ENCODE measurements at regions not wholly inside any gene's neighbourhood (a gene's known extent, or its start where the extent isn't known, plus 50 kb on each side); places are given as distances from the start of the nearest gene placed in this dataset.
"Not testable (repeated sequence)": the region's sequence is repeated elsewhere in the genome, so short reads cannot be mapped to it uniquely, and the experiment has no call there.

DNA sequence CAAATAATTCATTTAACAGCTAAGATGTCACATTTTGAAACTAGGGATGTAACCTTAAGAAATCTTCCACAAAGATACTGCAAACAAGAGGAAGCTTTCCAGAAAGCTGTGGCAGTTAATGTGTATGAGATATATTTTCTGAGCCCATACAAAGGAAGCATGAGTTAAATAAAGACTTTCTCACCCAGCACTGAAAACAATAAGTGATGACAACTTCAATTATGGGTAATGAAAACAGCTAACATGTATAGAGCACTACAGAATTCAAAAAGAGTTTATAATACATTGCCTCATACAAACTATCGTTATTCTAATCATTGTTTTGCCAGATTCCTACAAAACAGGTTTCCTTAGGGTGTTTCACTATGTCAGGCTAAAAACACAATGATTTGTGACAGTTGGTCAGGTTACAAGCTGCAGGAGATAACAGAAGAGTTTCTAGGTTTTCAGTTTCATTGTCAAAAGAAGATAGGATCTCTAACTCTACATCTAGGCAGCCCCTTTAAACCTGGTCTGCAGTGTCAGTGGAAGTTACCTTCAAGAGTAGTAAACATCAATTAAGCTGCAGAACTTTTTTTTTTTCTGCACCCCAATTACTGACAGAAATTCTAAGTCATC, 618.1 kb upstream of the ADGRL3 start:
- intact Hi-C loops (cut with DNase I) = no loop called here
- no peak for ATAC-seq
- DNase-seq (ENCODE audit: missing footprints) = no peak

DNA sequence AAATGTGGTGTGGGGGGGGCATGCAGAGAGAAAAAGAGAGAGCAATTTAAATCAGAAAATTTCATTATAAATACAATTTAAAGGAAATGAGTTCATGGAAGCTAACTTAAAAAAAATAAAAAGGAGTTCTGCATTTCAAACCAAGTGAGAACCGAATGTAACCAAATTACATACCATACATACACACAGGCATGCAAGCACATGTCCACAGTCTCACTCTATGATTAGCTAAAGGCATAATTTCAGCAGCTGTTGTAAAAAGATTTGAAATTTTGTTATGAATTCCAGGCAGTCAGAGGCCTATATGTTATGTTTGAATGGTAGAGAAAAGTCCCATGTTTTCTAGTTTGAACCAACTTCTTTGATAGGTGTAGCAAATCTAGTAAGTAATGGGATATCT, 611.6 kb upstream of the ADGRL3 start:
- DNase-seq (ENCODE audit: missing footprints) (no peak), ATAC-seq (no peak)
- intact Hi-C loops (cut with DNase I) = no loop called here

DNA sequence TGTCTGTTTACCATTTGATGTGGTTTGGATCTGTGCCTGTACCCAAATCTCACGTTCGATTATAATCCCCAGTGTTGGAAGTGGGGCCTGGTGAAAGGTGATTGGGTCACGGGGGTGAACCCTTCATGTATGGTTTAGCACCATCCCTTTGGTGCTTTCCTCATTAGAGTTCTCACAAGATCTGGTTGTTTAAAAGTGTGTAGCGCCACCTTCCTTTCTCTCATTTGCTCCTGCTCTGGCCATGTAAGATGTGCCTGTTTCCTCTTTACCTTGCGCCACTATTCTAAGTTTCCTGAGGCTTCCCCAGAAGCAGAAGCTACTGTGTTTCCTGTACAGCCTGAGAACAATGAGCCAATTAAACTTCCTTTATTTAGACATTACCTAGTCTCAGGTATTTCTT, 610.7 kb upstream of the ADGRL3 start:
- ATAC-seq (no peak), DNase-seq (ENCODE audit: missing footprints) (no peak)
- intact Hi-C loops (cut with DNase I) = no loop called here

DNA sequence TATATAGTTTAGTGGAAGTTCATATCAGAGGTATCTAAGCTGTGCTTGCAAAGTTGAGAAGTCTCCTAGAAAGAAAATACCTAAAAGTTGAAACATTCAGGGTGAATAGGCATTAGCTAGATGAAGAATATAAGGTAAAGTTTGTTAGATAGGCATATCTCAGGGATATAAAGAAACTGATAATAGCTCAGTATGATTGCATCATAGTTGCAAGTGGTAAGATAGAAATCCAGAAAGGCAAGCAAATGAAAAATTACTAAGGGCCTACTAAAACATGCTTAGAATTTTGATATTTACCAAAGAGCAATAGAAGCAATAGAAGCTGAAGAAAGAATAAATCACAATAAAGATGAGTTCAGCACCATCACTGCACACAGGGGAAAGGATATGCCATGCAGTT, 610.0 kb upstream of the ADGRL3 start:
- ATAC-seq (no peak), DNase-seq (ENCODE audit: missing footprints) (no peak)
- intact Hi-C loops (cut with DNase I) = no loop called here

DNA sequence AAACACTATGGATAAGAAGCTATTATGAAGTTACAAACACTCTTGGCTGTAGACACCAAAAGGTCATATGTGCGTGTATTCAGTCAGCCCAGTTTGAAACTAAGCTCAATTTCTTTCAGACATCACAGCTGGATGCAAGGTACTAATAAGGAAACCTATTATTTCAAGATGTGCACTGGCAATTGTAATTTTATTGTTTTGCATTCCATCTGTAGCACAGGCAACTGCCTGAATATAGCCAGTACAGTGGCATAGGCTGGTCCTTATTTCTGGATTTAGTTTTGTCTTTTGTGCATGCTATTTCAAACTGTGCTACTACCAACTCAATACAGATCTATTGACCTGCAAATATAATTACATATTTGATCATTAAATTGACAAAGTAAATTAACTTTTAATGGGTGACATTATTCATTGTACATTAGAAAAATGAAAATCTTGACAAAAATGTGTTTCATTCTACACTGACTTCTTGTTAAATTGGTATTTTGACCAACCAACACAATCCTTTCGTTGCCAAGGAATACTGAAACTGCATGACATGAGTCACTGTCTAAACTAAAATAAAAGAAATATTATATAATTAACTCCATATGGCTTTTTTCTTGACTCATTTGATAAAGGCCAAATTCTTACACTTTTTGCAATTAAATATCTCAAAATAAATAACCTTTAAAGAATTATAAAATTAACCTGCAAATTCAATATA, 594.3 kb upstream of the ADGRL3 start:
- intact Hi-C loops (cut with DNase I) = no loop called here
- no peak for ATAC-seq
- DNase-seq (ENCODE audit: missing footprints) = no peak

DNA sequence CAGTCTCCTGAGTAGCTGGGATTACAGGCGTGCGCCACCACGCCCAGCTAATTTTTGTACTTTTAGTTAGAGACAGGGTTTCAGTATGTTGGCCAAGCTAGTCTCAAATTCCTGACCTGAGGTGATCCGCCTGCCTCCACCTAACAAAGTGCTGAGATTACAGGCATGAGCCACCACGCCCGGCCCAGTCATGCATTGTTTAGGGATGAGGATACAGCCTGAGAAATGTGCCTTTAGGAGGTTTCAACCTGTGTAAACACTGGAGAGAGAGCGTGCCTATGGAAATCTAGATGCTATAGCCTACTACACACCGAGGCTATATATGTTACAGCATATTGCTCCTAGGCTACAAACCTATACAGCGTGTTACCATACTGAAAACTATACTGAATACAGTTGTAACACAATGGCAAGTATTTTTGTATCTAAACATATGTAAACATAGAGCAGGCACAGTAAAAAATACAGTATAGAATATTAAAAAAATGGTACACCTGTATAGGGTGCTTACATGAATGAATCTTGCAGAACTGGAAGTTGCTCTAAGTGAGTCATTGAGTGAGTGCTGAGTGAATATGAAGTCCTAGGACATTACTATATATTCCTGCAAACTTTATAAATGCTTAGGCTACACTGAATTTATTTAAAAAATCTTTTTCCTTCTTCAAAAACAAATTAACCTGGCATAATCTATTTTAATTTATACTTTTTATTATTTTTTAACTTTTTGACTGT, 588.2 kb upstream of the ADGRL3 start:
- no peak for DNase-seq (ENCODE audit: missing footprints)
- intact Hi-C loops (cut with DNase I) = no loop called here
- ATAC-seq = no peak

DNA sequence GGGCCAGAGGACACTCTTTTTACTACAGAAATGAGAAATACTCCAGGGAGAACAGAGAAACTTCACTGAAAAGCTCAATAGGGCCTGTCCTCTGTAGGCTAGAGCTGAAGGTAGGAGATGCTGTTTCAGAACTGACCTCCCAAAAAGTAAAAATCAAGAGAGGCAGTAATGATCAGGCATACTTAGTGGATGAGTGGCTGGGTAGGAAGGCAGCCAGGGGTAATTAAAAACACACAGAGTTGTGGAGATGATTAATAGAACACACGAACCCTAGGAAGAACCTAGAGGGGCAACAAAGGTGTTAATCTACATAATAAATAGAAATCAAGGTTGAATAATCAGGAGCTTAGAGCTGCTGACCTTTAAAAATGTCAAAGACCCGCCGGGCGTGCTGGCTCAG, 582.4 kb upstream of the ADGRL3 start:
- DNase-seq (ENCODE audit: missing footprints) (no peak), ATAC-seq (no peak)
- intact Hi-C loops (cut with DNase I) = no loop called here

DNA sequence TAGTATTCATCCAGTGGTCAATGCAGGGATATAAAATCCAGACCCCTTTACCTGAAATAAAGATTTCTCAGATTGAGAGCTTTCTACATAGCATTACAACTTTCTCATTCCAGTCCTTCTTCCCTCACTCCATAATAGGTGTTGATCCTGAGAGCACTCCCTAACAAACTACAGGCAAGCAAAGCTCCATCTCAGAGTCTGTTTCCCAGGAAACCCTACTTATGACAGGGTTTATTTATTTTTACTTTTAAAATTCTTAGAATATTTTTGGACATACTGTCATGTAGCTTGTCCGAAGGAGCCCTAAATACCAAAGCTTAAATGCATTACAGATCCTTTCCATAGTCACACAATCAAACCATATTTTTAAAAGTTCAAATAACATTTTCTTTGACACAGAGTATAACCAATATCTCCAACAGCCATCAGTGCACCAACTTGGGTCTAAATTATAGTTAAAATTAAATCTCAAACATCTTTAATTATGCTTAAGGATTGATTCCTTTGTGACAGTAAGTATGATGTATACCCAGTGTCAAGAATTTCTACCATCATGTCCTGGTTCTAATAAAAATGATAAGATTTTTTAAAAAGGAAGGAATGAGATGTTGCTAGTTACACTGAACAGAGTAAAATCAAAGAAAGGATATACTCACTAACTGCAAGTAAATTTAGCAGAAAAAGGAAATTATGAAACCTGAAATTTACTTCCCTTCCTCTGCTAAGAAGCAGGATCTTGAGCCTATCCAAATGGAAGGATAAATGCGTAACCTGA, 580.4 kb upstream of the ADGRL3 start:
- DNase-seq (ENCODE audit: missing footprints) (no peak), ATAC-seq (no peak)
- intact Hi-C loops (cut with DNase I) = no loop called here

DNA sequence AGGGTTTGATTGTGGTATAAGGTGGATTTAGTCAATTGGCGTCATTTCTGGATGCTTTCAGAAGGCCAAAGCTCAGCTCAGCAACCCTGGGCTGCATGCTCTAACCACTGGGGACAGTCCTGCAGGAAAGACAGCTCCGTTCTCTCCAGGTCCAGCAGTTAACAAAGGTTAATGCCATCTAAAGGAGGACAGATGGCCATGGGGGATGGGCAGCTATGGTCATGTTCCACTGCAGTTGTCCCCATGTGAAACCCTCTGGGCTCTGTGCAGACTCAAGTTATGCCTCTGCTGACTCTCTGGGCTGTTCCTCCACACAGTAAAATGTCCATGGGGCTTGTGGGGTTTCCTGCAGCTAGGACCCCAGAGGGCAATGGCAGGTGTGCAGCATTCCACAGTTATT, 562.1 kb upstream of the ADGRL3 start:
- DNase-seq (ENCODE audit: missing footprints) (no peak), ATAC-seq (no peak)
- intact Hi-C loops (cut with DNase I) = no loop called here

DNA sequence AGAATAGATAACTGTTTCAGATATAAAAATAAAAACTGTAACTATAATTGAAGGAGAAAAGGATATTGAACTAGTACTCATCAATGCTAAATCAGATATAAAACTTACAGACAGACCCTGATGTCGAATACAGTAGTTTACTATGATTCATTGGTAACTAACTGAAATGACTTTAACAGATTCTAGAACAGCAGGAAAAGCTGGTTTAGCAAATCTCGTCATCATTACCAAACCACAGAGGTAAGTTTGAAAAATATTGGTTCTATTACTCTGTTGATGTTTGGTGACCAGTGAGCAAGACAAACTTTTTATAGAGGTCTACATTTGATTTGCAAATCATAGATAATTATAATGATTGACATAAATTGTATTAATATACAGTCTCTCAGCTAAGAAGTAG, 551.4 kb upstream of the ADGRL3 start:
- ATAC-seq (no peak), DNase-seq (ENCODE audit: missing footprints) (no peak)
- intact Hi-C loops (cut with DNase I) = no loop called here

DNA sequence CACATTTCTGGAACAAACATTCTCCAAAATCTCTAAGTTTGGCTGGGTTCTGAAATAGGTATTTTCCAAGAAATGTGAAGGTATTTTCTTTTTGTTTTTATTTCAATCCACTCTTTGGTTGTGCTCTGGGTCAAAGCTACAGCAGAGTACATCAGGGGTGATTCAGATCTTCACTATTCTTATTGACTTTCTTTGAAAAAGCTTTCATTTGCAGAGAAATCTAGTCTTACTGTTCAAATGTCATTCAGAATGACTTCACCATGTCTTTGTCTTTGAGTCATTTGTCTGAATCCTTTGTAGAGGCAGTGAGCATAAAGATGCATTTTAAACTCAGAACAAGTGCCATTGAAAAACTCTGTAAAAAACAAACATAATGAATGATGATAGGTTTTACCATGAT, 547.2 kb upstream of the ADGRL3 start:
- ATAC-seq = no peak
- intact Hi-C loops (cut with DNase I) = no loop called here

DNA sequence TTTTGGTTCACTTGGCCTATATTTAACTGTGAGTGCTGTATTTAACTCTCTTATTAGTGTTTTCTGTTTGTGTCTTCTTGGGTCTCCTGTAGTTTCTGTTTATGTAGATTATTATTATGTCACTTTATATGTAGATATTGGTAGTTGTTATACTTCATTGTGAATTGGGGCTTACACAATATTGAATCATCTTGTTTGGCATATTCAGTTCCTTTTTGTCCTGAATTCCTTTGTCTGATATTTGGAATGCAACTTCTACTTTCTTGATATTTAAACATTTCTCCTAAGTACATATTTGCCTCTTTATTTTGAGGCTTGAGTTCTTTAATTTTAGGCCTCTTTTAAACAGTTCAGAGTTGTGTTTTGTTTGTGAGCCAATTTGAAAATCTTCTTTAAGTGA, 544.8 kb upstream of the ADGRL3 start:
- intact Hi-C loops (cut with DNase I) = no loop called here
- ATAC-seq (no peak), DNase-seq (ENCODE audit: missing footprints) (no peak)

More for the DNA sequence above, 547.2 kb upstream of the ADGRL3 start:
- DNase-seq (ENCODE audit: missing footprints) = no peak

DNA sequence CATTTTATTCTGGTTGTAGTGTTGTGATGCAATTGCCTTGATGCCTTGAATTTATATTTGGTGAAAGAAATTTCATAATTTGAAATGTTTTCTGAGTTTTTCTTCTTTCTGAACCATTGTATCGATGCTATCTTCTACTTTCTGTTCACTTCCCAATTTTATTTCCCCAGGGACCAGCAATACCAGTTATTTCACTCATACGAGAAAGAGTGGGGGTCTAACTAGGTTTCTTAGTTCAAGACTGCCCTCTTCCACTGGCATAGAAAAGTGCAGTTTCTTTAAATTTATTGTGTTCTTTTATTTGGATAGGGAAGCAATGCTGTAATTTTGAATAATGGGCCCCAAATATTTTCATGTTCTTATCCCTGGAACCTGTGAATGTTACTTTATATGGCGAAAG, 544.0 kb upstream of the ADGRL3 start:
- DNase-seq (ENCODE audit: missing footprints) (no peak), ATAC-seq (no peak)
- intact Hi-C loops (cut with DNase I) = no loop called here

DNA sequence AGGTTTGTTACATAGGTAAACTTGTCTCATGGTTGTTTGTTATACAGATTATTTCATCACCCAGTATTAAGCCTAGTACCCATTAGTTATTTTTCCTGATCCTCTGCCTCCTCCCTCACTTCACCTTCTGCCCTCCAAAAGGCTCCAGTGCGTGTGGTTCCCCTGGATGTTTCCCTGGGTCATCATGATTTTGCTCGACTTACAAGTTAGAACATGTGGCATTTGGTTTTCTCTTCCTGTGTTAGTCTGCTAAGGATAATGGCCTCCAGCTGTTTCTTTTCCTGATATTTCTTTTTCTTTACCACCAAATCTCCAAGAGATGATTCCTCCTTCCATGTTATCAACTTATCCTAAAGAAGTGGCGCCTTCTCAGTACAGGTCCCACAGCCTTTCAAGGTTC, 543.1 kb upstream of the ADGRL3 start:
- no peak for DNase-seq (ENCODE audit: missing footprints)
- intact Hi-C loops (cut with DNase I) = no loop called here
- no peak for ATAC-seq

DNA sequence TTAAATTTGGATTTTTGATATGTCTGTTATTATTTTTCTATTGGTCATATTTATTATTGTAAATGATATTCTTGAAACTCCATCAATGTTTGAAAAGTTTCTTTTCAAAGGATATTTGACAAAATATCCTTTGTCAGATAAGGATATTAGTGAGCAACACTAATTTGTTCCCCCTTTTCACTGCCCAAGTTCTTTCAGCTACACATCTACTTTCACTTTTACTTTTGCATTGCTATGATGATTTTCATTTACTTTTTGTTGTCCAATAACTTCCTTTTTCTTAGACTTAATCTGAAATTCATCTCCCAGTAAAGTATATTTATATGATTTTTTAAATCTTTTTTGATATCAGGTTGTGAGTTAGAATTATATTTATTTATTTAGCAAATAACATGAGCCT, 542.3 kb upstream of the ADGRL3 start:
- intact Hi-C loops (cut with DNase I) = no loop called here
- ATAC-seq (no peak), DNase-seq (ENCODE audit: missing footprints) (no peak)

DNA sequence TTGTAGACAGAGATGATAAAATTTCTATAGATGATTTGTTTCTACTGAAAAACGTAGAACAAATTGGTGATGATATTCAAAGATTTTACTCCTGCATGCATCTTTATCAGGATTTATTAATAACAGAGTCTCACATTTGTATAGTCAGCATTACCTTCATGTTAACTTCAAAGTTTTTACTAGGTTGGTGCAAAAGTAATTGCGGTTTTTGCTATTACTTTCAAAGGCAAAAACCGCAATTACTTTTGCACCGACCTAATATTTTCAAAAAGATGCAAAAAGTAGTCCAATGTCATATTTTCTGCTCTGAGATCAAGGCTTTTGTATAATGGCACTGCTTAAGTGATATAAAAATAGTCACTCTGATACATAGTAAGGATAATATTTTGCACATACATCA, 536.4 kb upstream of the ADGRL3 start:
- DNase-seq (ENCODE audit: missing footprints) = no peak
- intact Hi-C loops (cut with DNase I) = no loop called here
- ATAC-seq = no peak

DNA sequence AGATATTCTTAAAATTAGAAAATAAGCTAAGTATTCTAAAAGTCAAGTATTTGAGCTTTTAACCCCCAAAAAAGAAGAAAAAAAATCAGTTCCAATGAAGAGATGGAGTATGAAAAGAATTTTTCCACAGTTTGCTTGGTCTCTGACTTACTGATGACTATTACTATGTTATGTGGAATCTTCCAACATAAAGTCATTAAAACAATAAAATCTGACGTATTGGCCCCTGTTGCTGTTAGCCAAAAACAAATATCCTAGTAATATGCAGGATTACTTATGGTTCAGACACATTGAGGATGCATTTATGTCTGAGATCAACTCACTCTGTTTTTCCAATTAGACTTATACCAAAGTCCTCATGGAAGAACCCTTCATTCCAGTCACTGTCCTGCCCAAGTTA, 517.2 kb upstream of the ADGRL3 start:
- intact Hi-C loops (cut with DNase I) = no loop called here
- DNase-seq (ENCODE audit: missing footprints) (no peak), ATAC-seq (no peak)

DNA sequence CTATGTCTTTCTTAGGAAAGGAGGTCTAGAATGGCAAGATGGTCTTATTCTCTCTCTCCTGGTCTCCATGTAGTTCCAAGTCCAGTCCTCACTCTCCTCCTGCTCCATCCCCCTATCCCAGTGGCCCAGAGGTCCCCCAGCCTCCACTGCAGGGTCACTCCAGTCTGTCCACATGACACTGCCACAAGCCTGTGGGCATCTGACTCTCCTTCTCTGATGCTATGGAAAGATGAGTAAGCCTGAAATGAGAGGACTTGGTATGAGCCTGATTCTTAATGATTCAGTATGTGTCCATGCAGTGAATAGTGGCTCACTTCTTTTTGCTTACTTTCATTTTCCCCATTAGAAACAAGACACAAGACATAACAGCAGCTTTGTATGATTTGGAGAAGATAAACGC, 516.8 kb upstream of the ADGRL3 start:
- DNase-seq (ENCODE audit: missing footprints) = no peak
- no peak for ATAC-seq
- intact Hi-C loops (cut with DNase I) = no loop called here

DNA sequence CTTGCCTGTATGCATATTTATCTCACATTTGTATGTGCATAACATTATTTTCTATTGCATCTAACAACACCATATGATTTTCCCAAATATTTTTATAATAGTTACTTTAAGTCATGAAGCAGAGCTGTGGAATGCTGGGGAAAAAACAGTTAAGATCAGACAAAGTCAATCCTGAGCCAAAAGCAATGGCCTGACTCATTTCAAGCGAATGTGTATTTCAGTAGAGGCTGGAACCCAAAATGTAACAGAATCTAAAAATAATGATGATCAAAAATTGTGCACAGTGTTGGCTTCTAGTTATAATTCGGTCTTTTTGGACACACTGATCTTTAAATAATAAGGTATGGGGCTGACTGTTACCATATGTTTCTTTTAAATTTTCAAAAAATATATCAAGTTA, 516.2 kb upstream of the ADGRL3 start:
- DNase-seq (ENCODE audit: missing footprints) = no peak
- intact Hi-C loops (cut with DNase I) = no loop called here
- no peak for ATAC-seq

DNA sequence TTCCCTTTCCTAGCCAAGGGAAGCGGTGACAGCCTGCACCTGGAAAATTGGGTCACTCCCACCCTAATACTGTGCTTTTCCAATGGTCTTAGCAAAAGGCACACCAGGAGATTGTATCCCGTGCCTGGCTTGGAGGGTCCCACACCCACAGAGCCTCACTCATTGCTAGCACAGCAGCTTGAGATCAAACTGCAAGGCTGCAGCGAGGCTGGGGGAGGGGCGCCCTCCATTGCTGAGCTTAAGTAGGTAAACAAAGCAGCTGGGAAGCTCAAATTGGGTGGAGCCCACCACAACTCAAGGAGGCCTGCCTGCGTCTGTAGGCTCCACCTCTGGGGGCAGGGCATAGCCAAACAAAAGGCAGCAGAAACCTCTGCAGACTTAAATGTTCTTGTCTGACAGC, 504.1 kb upstream of the ADGRL3 start:
- DNase-seq (ENCODE audit: missing footprints); intact Hi-C loops (cut with DNase I); ATAC-seq: not testable (repeated sequence)

Measured in Right ventricle myocardium inferior (tissue), 1 donor.